HG03571 (cell line): ENCODE measurements at regions not wholly inside any gene's neighbourhood (a gene's known extent, or its start where the extent isn't known, plus 50 kb on each side); places are given as distances from the start of the nearest gene placed in this dataset.
"Not testable (repeated sequence)": the region's sequence is repeated elsewhere in the genome, so short reads cannot be mapped to it uniquely, and the experiment has no call there.

Experiments
- ATAC-seq: cut with Tn5 transposase; IDR thresholded peaks from one replicate; pipeline ENCODE4 v1.9.1; 2021; ENCODE audit not compliant: unreplicated experiment

DNA sequence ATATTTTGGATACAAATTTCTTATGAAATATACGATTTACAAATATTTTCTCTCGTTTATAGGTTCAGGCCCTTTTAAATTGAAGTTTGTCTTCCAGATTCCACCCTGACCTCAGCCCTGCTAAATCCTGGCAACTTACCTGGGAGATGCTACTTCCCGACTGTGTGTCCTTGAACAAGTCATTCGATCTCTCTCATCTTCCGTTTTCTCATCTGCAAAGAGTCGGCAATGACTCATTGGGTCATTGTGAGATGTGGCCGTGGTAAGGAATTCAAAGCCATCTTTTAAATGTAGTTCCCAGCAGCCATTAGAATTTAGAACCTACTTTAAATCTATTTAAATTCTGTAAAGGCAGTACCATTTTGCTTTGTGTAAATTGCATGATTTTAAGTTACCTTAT, 72.5 kb downstream of the LHX2 start:
- no peak for ATAC-seq

DNA sequence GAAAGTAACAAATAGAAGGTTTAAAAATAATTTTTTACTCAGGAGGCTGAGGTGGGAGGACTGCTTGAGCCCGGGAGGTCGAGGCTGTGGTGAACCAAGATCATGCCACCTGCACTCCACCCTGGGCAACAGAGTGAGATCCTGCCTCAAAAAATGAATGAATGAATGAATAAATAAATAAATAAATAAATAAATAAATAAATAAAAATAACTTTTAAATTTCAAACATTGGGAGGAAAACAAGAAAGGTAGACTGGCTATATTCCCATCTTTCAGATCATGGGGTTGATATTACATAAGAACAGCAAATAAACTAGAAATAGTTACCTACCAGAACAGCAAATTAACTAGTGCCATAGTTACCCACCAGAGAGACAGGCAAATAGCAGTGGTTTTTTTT, 75.7 kb downstream of the LHX2 start:
- no peak for ATAC-seq

DNA sequence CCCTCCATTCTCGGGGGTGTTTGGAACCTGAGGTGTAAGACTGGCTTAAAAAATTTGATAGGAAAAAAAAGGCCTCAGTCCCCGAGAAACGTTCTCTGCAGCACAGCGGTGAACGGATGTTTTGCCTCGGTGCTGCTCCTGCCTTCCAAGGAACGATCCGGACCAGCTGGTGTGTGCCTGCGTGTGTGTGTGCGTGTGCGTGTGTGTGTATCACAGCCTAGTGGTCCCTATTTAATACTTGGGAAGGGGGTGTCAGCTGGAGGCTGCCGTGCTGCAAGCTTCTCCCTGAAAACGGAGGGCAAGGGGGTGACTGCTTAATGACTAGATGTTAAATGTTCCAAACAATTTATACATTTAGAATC, 76.9 kb downstream of the LHX2 start:
- no peak for ATAC-seq

DNA sequence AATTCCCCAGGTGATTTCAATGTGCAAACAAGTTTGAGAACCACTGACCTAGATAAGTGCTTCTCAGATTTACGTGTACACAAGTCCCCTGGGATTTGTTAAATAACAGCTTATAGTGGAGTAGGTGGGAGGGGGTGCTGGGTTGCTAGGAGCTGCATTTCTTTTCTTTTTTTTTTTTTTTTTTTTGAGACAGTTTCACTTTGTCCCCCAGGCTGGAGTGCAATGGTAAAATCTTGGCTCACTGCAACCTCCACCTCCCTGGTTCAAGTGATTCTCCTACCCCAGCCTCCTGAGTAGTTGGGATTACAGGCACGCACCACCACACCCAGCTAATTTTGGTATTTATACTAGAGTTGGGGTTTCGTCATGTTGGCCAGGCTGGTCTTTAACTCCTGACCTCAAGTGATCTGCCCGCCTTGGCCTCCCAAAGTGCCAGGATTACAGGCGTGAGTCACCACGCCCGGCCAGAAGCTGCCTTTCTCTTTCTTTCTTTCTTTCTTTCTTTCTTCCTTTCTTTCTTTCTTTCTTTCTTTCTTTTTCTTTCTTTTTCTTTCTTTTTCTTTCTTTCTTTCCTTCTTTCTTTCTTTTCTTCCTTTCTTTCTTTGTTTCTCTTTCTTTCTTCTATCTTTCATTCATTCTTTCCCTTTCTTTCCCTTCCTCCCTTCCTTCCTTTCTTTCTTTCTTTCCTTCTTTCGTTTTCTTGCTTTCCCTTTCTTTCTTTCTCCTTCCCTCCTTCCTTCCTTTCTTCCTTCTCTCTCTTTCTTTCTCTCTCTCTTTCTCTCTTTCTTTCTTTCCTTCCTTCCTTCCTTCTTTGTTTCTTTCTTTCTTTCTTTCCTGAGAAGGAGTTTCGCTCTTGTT, 78.3 kb downstream of the LHX2 start:
- ATAC-seq, result peak; percentile 61

DNA sequence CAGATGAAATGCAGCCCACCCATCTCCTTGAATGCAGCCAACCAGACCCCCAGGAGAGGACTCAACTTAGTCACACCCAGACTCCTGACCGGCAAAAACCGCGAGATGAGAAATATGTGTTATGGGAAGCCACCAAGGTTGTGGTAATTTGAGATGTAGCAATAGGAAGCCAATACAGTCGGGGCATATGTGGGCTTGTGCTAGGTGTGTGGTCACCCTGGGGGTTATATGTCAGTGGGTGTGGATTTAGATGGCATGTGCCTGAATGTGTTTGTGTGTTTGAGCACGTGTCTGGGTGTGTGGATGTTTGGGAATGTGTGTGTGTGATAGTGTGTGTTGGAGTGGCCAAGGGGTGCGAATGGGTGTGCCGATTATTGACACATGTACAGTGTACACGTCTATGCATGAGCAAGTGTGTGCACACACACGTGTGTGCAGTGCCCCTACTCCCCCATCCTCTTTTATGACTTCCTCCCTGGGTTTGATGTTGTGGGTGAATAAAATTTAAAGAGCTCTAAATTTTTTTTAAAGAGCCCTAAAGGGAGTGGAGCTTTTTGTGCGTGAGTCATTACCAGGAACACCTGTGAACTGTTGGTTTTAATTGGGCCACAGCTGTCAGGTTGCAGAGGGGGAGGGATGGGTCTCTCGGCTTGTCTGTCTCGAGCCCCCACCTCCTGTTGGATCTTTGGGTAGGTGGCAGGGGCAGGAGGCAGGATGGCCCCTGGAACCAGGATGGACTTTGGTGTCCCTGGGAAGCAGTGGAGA, 86.8 kb downstream of the LHX2 start:
- ATAC-seq, result no peak

DNA sequence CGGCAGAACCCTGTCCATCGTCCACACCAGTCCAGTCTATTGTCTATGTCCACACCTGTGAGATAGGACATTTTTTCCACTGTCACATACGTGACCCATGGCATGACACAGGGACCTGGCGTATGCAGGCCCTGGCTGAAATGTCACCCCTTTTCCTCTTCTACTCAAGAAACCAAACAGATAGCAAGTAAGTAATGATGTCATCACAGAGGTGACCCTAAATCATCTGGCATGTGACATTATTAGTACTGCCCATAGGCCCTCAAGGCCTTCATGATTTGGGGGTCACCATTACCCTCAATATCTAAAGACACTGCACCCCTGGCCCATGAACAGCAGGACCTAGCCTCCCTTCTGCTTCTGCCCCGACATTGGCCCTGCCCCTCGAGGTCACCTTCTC, 88.3 kb downstream of the LHX2 start:
- ATAC-seq, result no peak

DNA sequence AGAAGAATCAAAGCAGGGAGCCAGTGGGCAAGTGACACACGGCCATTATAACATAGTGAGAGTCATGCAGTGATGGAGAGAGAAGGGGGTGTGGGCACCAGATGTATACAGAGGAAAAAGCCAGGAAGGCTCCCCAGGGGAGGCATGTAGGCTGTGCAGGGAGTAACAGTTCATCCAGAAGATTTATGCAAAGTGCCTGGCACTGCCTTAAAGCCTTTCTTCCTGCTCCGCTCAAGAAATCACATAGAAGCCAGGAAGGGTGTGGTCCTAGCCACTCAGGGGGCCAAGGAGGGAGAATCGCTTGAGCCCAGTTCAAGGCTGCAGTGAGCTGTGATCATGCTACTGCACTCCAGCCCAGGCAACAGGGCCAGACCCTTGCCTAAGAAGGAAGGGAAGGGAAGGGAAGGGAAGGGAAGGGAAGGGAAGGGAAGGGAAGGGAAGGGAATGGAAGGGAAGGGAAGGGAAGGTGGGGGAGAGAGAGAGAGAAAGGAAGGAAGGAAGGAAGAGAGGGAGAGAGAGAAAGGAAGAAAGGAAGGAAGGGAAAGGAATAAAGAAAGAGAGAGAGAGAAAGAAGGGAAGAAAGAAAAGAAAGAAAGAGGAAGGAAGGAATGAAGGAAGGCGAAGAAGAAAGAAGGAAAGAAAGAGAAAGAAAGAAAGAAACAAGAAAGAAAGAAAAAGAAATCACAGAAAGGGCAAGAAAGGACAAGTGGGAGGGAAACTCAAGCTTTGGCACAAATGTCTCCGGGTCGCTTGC, 89.8 kb downstream of the LHX2 start:
- no peak for ATAC-seq

DNA sequence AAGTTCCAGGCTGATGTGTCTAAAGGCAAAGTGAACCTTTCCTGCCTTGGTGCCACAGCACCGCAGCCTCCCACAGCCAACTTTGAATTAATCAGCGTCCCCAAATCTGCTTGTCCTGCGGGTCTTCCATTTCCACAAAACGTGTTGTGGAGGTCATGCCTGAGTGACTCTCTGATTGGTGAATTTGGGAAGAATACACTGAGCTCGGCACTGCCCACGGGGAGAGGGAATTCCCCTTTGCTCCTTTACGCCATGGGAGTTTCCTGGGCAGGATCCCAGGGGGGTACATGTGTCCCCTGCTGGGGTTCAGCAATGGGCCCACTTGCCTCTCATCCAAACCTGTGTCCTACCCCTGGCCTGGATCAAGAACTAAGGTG, 90.4 kb downstream of the LHX2 start:
- ATAC-seq, result no peak

DNA sequence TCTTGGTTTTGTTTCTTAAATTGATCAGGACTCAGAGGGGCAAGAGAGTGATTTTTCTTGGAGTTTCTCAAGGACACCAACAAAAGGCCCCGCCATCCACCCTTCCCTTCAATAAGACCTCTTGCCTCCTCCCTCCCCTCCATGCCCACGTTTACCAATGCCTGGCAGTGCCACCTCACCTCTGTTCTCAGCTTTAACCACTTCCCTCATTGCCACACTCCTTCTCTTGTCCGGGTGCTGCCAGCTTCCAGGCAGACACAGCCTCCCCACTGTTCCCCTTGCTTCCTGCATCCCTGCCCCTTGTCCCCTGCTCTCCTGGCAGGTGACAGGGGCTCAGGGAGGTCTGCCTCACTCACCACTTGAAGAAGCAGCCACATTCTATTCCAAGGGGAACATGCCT, 90.8 kb downstream of the LHX2 start:
- ATAC-seq, result no peak

DNA sequence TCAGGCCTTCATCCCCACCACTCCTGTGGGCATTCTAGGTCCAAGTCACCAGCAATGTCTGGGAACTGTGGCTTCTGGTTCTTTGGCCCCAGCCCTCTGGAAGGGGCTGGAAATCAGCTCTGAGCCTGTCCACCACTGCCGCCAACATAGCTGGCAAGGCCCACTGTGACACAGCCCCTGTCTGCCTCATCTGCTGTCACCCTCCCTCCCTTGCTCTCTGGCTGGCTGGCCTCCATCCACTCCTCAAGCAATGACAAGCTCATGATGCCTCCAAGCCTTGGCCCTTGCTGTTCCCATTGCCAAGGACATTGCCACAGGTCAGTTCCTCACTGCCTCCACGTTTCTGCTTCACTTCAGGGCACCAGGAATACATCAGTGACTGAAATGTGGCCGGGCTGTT, 93.7 kb downstream of the LHX2 start:
- ATAC-seq, result no peak

DNA sequence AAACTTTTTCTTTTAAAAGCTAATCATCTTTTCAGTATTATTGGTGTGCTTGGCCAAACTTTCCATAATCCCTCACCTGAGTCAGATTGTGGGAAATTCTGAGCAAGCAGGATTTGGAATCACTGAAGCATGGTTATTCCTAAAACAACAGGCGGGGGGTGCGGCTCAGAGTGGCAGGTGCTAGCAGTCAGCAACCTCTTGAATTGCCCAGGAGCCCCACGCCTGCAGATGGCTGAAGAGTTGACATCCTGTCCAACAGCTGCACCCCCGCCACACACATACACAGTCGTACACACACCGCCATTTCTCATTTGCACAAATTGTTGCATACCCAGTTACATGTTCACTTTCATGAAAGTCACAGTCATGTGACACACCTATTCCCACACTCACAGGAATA, 96.6 kb downstream of the LHX2 start:
- ATAC-seq, result no peak

DNA sequence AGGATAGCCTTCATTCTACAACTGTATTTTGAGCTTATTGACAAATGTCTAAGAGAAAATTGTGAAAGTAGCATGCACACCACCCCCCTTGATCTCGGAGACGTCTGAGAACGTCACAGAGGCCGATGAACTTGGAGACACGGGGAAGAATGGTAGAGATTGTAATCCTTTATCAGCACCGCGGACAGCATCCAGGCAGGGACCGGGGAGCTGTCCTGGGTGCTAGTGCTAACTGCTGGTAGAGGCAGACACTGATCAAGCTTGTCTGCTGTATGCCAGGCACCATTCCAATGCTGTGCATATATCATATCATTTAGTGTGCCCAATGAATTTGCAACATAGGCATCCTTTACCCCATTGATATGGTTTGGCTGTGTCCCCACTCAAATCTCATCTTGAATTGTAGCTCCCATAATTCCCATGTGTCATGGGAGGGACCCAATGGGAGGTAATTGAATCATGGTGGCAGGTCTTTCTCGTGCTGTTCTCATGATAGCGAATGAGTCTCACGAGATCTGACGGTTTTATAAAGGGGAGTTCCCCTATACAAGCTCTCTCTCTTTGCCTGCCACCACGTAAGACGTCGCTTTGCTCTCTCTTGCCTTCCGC, 98.8 kb downstream of the LHX2 start:
- ATAC-seq, result no peak

DNA sequence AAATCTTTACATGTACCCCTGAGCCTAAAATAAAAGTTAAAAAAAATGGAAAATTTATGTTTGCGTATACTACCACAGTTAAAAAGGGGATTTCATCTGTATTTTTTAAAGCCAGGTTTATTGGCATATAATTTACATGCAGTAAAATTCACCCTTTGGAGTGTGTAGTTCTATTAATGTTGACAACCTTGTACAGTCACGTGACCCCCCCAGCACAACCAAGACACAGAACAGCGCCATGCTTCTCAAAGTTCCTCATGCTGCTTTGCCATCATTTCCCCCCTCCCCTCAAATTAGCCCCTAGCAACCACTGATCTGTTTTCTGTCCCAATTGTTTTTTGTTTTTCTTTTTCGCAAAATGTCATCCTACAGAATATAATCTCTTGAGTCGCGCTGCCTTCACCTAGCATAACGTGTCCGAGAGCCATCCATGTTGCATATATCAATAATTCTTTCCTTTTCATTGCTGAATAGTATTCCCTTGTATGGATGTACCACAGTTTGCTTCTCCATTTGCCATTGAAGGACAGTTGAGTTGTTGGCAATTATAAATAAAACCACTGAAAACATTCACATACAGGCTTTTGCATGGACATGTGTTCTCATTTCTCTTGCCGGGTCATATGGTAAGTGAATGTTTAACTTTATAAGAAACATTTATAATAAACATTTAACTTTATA, 105.3 kb downstream of the LHX2 start:
- no peak for ATAC-seq

DNA sequence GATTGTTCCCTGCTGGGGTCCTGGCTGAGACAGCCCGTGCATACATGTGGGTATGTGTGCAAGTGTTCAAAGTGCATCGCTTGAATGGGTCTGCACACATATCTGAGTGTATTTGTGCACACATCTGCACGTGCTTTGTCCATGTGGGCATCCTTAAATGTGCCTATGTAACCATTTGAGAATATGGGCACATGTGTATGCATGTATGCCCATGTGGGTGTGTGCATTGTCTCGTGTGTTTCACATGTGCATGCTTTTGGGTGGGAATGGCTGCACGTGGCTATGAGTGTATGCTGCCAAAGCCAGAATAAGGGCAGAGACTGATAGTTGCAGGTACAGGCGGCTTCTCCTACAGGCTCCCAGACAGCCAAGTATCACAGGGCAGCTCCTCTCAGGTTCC, 107.3 kb downstream of the LHX2 start:
- ATAC-seq, result no peak

DNA sequence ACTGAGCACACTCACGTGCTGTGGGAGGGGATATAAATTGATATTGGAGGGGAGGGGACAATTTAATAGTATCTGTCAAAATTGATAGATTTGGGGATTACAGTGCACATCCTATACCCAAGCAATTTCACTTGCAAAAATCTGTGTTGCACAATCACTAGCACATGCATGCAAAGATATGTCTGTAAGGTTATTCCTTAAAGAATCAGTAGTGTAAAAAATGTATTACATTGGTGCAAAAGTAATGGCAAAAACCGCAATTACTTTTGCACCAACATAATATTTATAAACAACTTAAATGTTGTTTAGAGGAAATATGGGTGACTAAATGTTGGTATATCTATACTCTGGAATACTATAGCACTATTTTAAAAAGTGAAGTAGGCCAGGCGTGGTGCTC, 108.7 kb downstream of the LHX2 start:
- no peak for ATAC-seq

DNA sequence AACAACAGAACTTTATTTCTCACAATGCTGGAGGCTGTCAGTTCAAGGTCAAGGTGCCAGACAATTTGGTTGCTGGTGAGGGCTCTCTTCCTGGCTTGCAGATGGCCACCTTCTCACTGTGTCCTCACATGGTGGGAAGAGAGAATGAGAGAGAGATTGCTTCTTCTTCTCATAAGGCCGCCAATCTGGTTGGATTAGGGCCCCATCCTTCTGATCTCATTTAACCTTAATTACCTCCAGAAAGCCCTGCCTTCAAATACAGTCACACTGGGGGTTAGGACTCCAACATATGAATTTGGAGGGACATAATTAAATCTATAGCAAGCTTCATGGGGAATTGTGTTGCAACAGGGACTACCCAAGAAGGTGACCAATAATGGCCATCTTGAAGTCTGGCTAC, 110.2 kb downstream of the LHX2 start:
- ATAC-seq, result no peak

DNA sequence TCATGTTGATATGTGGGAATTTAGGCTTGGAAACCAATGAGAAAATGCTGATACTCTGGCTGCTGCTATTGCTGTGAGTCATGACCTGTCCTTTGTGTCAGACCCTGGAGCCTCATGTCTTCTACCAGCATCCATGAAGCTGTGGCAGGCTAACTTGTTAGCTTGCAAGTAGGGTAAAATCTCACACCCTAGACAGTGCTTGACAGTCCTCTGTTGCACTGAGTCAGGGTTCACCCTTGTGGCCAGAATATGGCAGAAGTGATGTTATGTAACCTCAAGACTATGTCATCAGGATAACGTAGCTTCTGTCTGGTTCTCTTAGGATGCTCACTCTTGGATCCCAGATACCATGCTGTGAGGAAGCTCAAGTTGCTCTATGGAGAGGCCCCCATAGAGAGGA, 110.8 kb downstream of the LHX2 start:
- ATAC-seq, result no peak

DNA sequence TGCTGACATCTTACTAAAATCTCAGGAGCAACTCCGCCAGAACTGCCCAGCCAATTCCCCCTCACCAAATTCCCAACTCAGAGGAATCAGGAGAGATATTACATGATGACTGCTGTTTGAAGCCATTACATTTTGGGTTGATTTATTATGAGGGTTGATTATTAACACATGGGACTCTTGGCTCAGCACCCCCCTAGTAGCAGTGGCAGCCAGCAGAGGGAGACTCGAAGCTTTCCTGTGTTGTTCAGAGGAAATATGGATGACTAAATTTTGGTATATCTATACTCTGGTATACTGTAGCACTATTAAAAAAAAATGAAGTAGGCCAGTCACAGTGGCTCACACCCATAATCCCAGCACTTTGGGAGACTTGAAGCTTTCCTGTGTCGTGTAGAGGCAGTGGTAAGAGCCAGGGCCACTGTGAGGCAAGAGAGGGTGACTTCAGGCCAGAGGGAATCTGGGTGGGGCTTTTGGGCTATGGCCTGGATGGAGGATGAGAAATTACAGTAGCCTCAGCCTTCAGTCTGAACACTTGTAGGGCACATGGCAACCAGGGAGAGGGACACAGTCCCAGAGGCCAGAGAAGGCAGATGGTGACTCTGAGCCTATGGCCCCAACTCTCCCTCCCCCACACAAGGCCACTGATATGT, 111.4 kb downstream of the LHX2 start:
- no peak for ATAC-seq

DNA sequence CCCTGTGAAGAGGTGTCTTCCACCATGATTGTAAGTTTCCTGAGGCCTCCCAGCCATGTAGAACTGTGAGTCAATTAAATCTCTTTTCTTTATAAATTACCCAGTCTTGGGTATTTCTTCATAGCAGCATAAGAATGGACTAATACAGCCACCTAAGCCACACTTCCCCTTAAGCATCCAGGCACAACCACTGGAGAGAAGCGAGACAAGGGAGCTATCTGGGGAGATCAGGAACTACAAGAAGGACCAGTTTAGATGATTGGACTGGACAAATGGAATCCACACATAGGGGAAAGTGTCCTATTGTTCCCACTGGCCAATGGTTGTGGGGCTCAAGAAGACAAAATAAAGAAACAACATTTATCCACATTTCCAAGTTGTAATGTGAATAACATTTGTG, 112.1 kb downstream of the LHX2 start:
- not testable (repeated sequence) for ATAC-seq
